ENCODE measurements at regions not wholly inside any gene's neighbourhood (a gene's known extent, or its start where the extent isn't known, plus 50 kb on each side); places are given as distances from the start of the nearest gene placed in this dataset.

DNA sequence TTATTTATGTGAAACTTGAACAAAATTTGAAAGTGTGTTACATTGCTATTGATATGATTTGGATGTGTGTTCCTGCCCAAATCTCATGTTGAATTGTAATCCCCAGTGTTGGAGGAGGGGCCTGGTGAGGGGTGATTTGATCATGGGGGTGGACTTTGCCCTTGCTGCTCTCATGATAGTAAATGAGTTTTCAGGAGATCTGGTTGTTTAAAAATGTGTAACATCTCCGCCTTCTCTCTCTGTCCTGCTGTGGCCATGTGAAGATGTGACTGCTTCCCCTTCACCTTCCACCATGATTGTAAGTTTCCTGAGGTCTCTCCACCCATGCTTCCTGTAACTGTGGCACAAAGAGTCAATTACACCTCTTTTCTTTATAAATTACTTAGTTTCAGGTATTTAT lies 1731.0 kb downstream of the SLITRK5 start:
- TF ChIP-seq, protein P1, sequence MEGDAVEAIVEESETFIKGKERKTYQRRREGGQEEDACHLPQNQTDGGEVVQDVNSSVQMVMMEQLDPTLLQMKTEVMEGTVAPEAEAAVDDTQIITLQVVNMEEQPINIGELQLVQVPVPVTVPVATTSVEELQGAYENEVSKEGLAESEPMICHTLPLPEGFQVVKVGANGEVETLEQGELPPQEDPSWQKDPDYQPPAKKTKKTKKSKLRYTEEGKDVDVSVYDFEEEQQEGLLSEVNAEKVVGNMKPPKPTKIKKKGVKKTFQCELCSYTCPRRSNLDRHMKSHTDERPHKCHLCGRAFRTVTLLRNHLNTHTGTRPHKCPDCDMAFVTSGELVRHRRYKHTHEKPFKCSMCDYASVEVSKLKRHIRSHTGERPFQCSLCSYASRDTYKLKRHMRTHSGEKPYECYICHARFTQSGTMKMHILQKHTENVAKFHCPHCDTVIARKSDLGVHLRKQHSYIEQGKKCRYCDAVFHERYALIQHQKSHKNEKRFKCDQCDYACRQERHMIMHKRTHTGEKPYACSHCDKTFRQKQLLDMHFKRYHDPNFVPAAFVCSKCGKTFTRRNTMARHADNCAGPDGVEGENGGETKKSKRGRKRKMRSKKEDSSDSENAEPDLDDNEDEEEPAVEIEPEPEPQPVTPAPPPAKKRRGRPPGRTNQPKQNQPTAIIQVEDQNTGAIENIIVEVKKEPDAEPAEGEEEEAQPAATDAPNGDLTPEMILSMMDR (IDR thresholded peaks at IDR 0.05) = no peak
- TF ChIP-seq EZH2 (IDR thresholded peaks at IDR 0.05) = no peak
- TF ChIP-seq EZH2phosphoT487 (IDR thresholded peaks at IDR 0.05) = no peak

Measured in neural progenitor cell (in vitro differentiated cells).